Testis (tissue), 2 donors: ENCODE measurements at regions not wholly inside any gene's neighbourhood (a gene's known extent, or its start where the extent isn't known, plus 50 kb on each side); places are given as distances from the start of the nearest gene placed in this dataset.

Experiments used
- DNase-seq: peaks from one replicate; pipeline ENCODE4 v3.0.0-alpha.2; 2019
- H3K27ac ChIP-seq, 2 donors: fragments of 200-600 bp; sonication (generic); one replicate each; pipeline ENCODE4 v1.5.1; 2019
- H3K27me3 ChIP-seq: fragments of 200-600 bp; sonication (generic); one replicate; pipeline ENCODE4 v1.5.1; 2019
- H3K36me3 ChIP-seq: fragments of 200-600 bp; sonication (generic); one replicate; pipeline ENCODE4 v1.5.1; 2017; ENCODE audit warnings: low read depth; ENCODE audit errors: missing control alignments
- H3K4me1 ChIP-seq: fragments of 200-600 bp; sonication (generic); one replicate; pipeline ENCODE4 v1.5.1; 2019
- H3K4me3 ChIP-seq, 2 donors: fragments of 200-600 bp; sonication (generic); one replicate each; pipeline ENCODE4 v1.5.1; 2017 to 2019
- H3K9me3 ChIP-seq: fragments of 200-600 bp; sonication (generic); one replicate; pipeline ENCODE4 v1.5.1; 2017
- POLR2A ChIP-seq: fragments of 450-650 bp; IDR thresholded peaks from one replicate; pipeline ENCODE4 v1.6.1; 2017; ENCODE audit warnings: antibody characterized with exemption, mild to moderate bottlenecking, moderate library complexity
- WGBS, 2 donors: methylation state at CpG; one replicate each; pipeline ENCODE4 v1.1.5; 2018; 5-methylcytosine and 5-hydroxymethylcytosine counted together
- intact Hi-C: fragments of 100-400 bp; cut with DNase I; formaldehyde crosslinking; loops from one replicate; pipeline ENCODE4 v1.15.1; 2023; ENCODE audit warnings: low total_unique reads
- TF ChIP-seq, protein P1 (sequence below), 3 experiments: fragments of 450-650 bp in 2 of 3; fragments of 200-600 bp in 1 of 3; sonication (generic) in 1 of 3; IDR thresholded peaks; one replicate each; pipeline ENCODE4 v1.5.1; 2016 to 2019; ENCODE audit warnings: antibody characterized with exemption in 3 of 3, mild to moderate bottlenecking in 2 of 3, moderate library complexity in 1 of 3

DNA sequence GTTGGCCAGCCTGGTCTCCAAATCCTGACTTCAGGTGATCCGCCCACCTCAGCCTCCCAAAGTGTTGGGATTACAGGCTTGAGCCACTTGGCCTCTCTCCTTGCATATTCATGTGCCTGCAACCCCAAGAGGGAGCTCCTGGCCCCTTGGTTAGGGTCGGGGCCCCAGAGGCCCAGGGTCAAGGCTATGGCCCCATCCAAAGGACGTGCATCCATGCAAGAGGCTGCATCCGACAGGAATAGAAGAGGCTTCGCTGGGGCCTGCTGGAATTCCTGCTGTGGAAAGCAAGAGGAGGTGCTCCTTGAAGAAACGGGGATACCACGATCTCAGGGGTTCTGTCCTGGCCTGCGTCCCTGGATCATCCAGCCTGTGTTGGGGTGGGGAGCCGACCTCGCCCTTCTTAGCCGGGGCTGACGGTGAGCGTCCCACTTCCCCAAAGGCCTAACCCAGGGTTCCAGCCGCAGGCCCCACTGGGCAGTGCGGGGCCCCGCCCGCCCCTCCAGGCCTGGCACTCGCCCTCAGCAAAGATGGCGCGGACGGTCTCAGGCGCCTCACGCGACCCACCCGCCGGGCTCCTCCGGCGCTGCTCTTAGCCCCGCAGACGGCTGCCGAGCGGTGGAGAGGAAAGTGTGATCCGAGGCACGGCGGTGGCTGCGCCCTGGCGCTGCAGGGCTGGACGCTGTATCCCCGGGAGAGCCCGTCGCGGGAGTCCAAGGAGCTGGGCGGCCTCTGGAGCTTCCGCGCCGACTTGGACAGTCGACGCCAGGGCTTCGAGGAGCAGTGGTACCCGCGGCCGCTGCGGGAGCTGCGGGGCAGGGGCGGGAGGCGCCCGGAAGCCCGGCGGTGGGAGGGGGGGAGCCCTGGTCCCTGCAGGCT is 54.7 kb downstream of the ZNF727 start:
- peak; percentile 45 for DNase-seq
- intact Hi-C loops = no loop called here
- Histone ChIP-seq H3K36me3 (no peaks in the 10 kb centered on the region), H3K27ac (peak overlapping the region; percentile 33 to 71), H3K4me3 (peak overlapping the region; percentile 52 to 53), H3K27me3 (no peaks in the 10 kb centered on the region), H3K9me3 (no peaks in the 10 kb centered on the region), H3K4me1 (no peaks in the 10 kb centered on the region)
- WGBS, 2 donors = 26 to 57% methylated on average over 6 to 48 of the region's 59 CpGs
- TF ChIP-seq POLR2A = no peak
- TF ChIP-seq, protein P1, sequence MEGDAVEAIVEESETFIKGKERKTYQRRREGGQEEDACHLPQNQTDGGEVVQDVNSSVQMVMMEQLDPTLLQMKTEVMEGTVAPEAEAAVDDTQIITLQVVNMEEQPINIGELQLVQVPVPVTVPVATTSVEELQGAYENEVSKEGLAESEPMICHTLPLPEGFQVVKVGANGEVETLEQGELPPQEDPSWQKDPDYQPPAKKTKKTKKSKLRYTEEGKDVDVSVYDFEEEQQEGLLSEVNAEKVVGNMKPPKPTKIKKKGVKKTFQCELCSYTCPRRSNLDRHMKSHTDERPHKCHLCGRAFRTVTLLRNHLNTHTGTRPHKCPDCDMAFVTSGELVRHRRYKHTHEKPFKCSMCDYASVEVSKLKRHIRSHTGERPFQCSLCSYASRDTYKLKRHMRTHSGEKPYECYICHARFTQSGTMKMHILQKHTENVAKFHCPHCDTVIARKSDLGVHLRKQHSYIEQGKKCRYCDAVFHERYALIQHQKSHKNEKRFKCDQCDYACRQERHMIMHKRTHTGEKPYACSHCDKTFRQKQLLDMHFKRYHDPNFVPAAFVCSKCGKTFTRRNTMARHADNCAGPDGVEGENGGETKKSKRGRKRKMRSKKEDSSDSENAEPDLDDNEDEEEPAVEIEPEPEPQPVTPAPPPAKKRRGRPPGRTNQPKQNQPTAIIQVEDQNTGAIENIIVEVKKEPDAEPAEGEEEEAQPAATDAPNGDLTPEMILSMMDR (IDR thresholded peaks at IDR 0.05) = no peak

DNA sequence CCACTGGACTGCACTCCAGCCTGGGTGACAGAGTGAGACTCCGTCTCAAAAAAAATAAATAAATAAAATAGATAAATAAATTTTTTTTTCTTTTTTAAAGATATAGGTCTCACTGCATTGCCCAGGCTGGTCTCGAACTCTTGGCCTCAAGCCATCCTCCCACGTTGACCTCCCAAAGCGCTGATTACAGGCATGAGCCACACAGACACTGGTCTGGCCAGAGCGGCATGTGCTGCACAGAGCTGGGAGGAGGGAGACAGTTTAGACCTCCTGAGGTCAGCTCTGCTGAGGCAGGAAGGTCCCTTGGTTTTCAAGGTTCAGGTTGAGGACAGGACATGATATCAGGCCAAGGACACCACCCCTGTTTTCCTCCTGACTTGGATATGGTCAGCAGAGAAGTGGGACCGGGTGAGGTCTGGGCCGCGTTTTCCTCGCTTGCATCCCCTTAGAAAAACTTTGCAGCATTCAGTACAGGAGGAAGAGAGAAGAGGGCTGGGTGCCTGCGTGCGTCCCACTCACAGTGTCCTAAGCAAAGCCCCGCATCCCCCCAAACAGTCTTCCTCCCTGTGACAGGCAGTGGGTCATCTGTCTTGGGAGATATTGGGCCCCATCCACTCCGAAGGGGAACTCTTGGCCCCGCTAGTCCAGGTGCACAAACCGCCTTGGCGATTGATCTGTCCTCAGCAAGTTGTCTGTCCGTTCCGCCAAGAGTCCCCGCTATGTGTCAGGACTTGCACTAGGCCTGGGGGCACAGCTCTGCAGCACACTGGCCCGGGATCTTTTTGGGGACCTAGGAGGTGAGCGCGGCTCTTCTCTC is 56.1 kb downstream of the ZNF727 start:
- intact Hi-C loops = no loop called here
- H3K9me3 ChIP-seq = no peaks in the 10 kb centered on the region
- WGBS, 2 donors = 83 to 85% methylated on average over 16 to 22 of the region's 22 CpGs
- H3K36me3 ChIP-seq = no peaks in the 10 kb centered on the region
- H3K4me3 ChIP-seq = no peak overlapping the region
- H3K27ac ChIP-seq = no peak overlapping the region
- DNase-seq = no peak
- H3K4me1 ChIP-seq = no peaks in the 10 kb centered on the region
- TF ChIP-seq POLR2A = no peak
- TF ChIP-seq, protein P1 (IDR thresholded peaks at IDR 0.05) = no peak
- H3K27me3 ChIP-seq = no peaks in the 10 kb centered on the region

DNA sequence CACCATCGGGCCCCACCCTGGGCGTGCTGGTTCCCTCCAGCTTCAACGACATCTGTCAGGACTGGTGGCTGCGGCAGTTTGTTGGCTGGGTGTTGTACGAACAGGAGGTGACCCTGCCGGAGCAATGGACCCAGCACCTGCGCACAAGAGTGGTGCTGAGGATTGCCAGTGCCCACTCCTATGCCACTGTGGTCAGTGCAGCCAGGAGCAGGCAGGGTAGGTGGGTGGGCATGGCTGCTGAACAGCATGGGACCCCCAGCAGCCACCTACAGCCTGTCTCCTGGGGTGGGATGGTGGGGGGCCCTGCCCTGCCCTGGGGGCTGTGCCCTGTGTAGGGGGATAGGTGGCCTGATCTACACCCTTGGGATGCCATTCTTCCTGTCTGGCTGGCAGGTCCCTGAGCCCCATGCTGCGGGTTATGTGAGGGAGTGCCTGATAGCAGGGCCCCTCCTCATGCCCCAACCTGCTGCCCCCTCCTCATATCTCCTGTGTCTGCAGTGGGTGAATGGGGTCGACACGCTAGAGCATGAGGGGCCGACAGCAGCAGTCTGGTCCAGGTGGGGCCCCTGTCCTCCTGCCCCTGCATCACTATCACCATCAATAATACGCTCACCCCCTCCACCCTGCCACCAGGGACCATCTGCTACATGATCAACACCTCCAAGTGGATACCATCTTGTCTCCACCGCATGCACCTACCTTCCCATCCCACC is 56.9 kb downstream of the ZNF727 start:
- Histone ChIP-seq H3K4me1 (no peaks in the 10 kb centered on the region), H3K4me3 (no peak overlapping the region), H3K27me3 (no peaks in the 10 kb centered on the region), H3K27ac (no peak overlapping the region), H3K36me3 (no peaks in the 10 kb centered on the region), H3K9me3 (no peaks in the 10 kb centered on the region)
- no peak for TF ChIP-seq POLR2A
- WGBS, 2 donors = 84 to 85% methylated on average over 5 to 13 of the region's 13 CpGs
- intact Hi-C loops = no loop called here
- no peak for DNase-seq

DNA sequence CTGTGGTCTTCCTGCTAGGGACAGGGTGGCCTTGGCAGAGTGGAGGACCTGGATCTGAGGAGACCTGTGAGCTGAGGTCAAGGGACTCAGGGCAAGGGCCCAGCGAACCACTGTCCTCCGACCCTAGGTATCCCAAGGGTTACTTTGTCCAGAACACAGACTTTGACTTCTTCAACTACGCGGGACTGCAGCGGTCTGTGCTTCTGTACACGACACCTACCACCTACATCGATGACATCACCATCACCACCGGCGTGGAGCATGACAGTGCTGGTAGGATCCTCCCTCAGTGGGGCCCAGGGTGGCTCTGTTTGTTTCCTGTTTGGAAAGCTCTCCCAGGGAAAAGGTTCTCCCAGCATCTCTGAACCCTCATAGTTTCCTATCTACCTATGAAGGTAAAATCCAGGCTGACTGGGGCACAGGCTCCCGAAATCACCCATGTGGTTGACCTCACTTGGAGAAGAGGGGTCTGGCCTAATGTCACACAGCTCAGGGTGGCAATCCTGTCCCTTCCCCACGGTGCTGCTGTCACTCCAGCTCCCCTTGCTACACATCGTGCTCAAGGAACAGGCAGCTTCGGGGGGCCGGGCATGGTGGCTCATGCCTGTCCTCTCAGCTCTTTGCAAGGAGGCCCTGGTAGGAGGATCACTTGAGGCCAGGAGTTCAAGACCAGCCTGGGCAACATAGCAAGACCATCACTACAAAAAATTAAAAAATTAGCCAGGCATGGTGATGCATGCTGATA is 57.6 kb downstream of the ZNF727 start:
- 78 to 88% methylated on average over 14 of the region's 14 CpGs for WGBS, 2 donors
- intact Hi-C loops = no loop called here
- DNase-seq = no peak
- Histone ChIP-seq H3K36me3 (no peaks in the 10 kb centered on the region), H3K4me3 (no peak overlapping the region), H3K27ac (no peak overlapping the region), H3K4me1 (no peaks in the 10 kb centered on the region), H3K9me3 (no peaks in the 10 kb centered on the region), H3K27me3 (no peaks in the 10 kb centered on the region)
- TF ChIP-seq POLR2A = no peak
- TF ChIP-seq, protein P1 (IDR thresholded peaks at IDR 0.05) = no peak
